H1 (cell line): ENCODE measurements at regions not wholly inside any gene's neighbourhood (a gene's known extent, or its start where the extent isn't known, plus 50 kb on each side); places are given as distances from the start of the nearest gene placed in this dataset.

Experiments used
- ATF2 ChIP-seq: IDR thresholded peaks from 2 replicates; pipeline ENCODE4 v1.6.1; 2012; ENCODE audit warnings: low read length, inconsistent platforms
- BRCA1 ChIP-seq: IDR thresholded peaks from 2 replicates; pipeline ENCODE4 v1.6.1; 2012; ENCODE audit warnings: low read depth, low read length, improper control_type of control experiment
- CTBP2 ChIP-seq: IDR thresholded peaks from 2 replicates; pipeline ENCODE4 v1.7.0; 2011; ENCODE audit warnings: borderline replicate concordance, mild to moderate bottlenecking, moderate library complexity, mixed read lengths, low read length; ENCODE audit not compliant: insufficient read depth, insufficient read length
- HDAC2 ChIP-seq, 2 experiments: fragments of 300-600 bp in 1 of 2; sonication (generic) in 1 of 2; IDR thresholded peaks; 2 replicates each; pipeline ENCODE4 v1.6.1; 2011 to 2012; ENCODE audit warnings: low read depth in 2 of 2, low read length in 2 of 2, mild to moderate bottlenecking in 2 of 2, moderate library complexity in 2 of 2, borderline replicate concordance in 1 of 2, inconsistent platforms in 1 of 2
- MAFK ChIP-seq: IDR thresholded peaks from 2 replicates; pipeline ENCODE4 v1.6.1; 2012; ENCODE audit warnings: low read depth, mild to moderate bottlenecking, improper control_type of control experiment, low read length
- TAF1 ChIP-seq: IDR thresholded peaks from 2 replicates; pipeline ENCODE4 v1.6.1; 2011; ENCODE audit warnings: mild to moderate bottlenecking, low read depth, low read length
- TBP ChIP-seq: IDR thresholded peaks from 2 replicates; pipeline ENCODE4 v1.6.1; 2011; ENCODE audit warnings: low read depth, low read length, improper control_type of control experiment
- TCF12 ChIP-seq: IDR thresholded peaks from 2 replicates; pipeline ENCODE4 v1.6.1; 2011; ENCODE audit warnings: low read depth, mild to moderate bottlenecking, low read length

GRCh38 chr9:111102793-111103464 is 64.7 kb upstream of the LPAR1 start (continued):
- no peak for TF ChIP-seq ATF2
- TF ChIP-seq TBP = no peak
- no peak for TF ChIP-seq TAF1
- TF ChIP-seq TCF12 = no peak
- no peak for TF ChIP-seq MAFK
- no peak for TF ChIP-seq BRCA1
- no peak for TF ChIP-seq HDAC2 (IDR thresholded peaks at IDR 0.05; ENCODE audit: borderline replicate concordance in 1 of 2, low read depth in 2 of 2, low read length in 2 of 2)
- no peak for TF ChIP-seq CTBP2
- TF ChIP-seq, all 59 proteins: peak for 0
